NCI-H82 treated with DMSO at 0.1 percent for 48 hours (cell line): ENCODE measurements at regions not wholly inside any gene's neighbourhood (a gene's known extent, or its start where the extent isn't known, plus 50 kb on each side); places are given as distances from the start of the nearest gene placed in this dataset.
"Not testable (repeated sequence)": the region's sequence is repeated elsewhere in the genome, so short reads cannot be mapped to it uniquely, and the experiment has no call there.

Source experiments
- DNase-seq: peaks from one replicate; lab custom pipeline; 2025; ENCODE audit not compliant: unreplicated experiment; lab: John Stamatoyannopoulos, UW

DNA sequence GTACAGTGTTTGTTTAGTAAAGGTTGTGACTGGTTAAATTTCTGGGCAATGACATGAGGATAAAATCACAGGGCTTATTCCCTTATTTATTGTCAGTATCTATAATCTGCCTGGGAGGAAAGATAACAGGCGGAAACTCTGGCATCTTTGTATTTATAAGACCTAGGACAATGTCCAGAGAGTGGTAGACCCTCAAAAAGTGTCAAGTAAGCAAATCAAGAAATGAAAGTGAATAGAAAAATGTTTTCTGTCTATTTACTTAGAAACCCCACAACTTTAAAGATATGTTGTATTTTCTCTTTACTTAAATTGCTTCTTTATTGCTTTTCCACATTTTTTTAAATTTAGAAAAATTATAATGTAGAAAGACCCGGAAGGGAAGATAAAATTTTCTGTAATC lies 544.6 kb downstream of the EDEM1 start:
- DNase-seq, result no peak

DNA sequence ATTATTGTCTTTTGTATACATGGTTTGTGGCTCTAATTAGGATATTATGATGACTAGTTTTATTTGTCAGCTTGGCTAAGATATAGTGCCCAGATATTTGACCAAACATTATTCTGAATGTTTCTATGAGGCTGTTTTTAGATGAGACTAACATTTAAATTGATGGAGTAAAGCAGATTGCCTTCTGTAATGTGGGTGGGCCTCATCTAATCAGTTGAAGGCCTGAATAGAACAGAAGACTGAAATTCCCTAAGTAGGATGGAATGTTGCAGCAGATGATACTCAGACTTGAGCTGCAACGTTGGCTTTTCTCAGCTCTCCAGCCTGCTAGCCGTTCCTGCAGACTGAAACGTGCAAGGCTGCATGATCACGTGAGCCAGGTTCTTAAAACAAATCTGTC lies 546.5 kb downstream of the EDEM1 start:
- DNase-seq, result no peak

DNA sequence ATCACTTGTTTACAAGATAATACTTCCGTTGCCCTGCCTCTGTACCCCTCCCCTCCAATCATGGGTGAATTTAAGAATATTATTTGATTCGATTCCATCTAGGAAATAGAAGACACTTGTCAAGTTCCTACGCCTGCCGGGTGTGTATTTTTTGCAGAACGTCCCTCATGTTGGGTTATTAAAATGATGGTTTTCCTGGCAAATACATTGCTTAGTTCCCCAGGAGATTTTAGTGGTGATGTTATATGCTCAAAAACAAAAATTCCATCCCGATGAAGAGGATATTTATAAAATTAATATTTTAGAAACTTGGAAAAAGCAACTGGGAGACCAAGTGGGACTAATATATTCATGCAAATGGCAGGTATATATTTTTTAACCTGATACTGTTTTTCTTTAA lies 548.4 kb downstream of the EDEM1 start:
- DNase-seq, result no peak

DNA sequence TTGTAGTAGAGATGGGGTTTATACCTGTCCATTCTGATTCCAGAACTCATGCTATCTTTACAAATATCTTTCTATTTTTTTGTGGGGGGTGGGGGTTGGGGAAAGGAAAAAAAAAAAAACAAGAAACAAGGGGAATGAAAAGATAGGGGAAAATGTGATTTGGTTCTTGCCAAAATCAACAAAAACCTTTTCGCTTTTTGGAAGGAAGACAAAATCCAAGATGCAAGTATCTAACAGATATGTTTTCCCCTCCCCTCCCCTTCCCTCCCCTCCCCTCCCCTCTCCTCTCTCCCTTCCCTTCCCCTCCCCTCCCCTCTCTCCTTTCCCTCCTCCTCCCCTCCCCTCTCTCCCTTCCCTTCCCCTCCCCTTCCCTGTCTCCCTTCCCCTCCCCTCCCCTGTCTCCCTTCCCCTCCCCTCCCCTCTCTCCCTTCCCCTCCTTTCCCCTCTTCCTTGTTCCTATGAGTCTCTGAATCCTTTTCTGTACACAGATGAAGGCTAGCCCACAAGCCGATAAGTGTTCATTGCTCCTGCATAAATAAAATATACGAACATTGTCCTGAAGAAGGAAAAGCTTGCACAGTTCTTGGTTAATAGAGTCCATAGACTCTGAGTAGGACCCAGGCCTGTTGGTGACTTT lies 551.9 kb downstream of the EDEM1 start:
- no peak for DNase-seq

DNA sequence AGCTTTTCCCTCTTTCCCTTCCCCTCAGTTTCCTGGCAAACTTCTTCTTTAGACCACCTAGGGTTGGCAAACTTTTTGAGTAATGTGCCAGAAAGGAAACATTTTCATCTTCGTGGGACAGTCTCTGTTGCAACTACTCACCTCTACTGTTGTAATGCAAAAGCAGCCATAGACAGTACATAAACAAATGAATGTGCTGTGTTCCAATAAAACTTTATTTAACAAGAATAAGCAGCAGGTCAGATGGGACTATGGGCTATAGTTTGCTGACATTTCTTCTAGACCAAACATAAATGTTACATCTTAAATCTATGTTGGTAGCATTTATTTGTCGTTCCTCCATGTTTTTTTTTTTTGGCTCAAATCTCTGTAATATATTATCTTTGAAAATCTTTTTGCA lies 552.4 kb downstream of the EDEM1 start:
- DNase-seq, result no peak

DNA sequence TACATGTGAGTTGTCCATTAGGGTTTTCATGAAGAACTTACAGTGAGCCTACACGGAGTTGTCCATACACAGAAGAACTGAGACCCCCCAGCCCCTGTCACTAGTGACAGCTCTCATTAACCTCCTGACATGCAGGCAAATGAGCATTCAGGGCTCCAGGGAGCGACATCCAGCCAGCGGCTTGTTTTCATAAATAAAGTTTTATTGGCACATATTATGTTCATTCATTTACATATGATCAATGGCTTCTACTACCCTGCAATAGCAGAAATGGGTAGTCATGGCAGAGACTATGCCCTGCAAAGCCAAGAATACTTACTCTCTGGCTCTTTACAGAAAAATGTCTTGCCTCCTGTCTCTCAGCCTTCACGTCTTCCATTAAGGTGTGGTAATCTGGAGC lies 553.5 kb downstream of the EDEM1 start:
- no peak for DNase-seq

DNA sequence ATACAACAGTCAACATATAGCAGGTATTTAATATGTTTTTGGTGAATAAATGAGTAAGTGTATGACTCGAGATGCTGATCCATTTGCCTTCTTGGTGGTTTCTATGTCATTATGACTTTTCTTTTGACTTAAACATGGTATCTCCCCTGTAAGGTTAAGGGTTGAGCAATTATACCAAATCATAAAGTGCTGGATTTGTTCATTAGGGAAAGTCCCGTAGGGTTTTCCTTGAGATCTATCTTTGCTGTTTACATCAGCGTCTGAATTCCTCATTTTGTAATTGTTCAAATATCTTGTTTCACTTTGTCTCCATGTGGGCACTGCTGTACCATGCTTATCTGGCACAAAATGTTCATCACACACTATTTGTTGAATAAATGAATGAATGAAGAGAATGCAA lies 562.6 kb downstream of the EDEM1 start:
- no peak for DNase-seq

DNA sequence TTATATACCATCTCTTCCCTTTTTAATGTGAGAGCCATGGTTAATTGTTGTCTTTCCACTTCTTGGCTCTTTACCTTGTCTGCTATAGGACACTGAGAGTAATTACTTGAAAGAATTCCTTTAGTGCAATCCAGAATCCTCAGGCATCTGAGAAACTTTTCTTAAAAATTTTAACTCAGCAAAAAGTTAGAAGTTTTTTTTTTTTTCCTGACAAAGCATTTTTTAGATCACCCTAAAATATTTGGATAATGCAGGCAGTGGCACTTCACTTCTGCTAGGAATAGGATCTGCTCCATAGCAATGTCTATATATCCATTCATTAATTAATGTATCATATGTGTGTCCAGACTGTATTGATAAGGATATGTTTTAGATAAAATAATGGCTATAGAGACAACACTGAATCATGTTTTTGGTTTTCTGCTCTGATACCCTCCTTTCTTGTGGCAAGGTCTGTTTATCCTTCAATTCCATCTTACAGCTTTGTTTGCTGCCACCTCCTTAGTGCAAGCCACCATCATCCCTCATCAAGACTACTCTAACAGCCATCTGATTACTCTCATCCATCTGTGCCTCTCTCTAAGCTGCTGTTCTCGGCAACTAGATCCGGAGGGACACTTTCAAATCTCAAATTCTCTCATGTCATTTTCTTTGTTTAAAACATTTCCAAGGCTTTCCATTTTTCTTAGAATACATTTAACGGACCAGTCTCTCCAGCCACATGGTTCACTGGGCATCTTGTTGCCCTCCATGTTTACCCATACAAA lies 563.5 kb downstream of the EDEM1 start:
- DNase-seq, result no peak

DNA sequence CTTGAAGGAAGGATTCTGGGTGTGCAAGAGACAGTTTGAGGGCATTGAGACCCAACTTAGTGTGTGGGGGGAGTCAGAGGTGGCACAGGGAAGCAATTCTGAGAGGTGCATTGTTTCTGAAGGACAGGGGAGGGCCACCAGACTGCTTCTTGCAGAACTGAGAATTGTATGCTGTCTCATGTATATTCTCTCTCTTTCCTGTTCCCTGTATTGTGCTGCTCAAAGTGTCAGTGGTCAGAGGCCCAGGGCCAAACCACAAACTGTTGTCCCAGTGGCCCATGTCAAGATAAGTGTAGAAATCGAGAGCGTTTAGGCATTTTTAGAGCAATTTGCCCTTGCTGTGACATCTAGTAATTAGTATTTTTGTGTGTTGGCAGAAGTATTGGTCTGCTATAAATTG lies 567.1 kb downstream of the EDEM1 start:
- DNase-seq, result no peak

DNA sequence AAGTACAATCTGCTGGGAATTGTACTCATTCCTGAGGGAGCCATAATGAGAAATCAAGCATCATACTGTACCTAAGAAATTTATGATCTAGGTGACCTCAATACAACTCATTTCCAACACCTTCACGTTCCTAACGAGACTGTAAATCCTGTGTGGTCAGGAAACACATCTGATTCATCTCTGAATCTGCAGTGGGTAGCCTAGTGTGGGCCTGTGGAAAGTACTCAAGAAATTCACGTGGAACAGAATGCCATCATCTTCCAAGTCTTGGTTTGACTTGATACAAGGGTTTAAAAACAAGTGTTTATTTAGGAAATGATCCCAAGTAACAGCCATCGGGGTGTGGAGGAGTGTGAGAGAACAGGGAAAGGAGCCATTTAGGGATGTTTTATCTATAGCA lies 568.9 kb downstream of the EDEM1 start:
- DNase-seq, result no peak

DNA sequence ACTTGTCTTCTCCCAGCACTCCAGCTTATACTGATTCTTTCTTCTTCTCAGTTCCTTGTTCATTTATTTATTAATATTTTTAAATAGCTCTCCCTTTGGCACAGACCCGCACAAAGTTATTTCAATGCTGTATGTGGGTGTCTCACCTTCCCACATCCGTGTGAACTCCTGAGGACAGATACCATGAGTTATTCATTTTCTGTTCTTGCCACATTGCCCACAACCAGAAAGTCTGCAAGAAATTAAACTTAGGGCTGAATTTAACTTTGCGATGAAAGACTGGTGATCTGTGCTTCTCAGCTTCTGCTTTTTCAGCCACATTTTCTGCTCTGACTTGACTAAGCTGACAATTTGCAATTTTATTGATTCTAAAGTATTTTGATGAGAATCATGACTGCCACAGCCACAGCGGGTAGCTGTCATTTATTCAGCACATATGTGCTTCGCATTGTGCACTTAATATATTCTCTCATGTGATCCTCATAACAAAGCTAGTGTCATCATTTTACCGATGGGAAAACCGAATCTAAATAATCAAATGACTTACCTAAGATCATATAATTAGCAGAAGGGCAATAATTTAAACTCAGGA lies 569.8 kb downstream of the EDEM1 start:
- no peak for DNase-seq

DNA sequence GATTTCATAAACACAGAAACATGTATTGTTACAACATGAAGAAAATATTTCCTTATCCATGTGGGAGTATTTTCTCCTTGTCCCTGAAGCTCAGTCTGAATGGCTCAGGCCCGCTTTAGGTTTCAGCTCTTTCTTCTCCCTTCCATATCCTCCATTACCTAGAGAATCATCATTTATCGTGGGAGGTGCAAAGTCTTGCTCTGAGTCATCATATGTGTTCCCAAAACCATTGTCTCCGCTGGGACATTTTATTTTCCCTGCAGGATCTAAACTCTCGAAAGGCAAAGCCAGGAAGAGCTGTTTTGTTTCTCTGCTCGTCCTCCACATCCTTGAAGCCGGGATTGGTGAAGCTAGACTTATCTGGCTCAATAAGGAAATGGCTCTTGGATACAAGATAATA lies 571.2 kb downstream of the EDEM1 start:
- DNase-seq, result no peak

DNA sequence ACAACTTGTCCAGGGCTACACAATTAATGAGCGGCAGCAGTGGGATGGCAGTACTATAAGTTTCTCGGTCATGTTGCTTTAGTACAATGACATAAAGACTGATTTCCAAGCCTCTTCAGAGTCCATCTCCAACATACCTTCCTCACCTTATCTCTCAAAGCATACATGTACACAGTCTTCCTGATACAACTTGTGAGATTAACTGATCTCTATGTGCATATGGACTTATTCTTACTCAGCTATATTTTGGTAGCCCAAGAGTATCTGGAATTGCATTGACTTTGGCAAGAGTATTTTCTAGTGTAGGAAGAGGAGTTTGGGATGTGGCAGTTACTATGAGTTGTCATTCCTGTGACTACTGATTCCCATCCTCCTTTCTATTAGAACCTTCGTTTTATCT lies 575.0 kb downstream of the EDEM1 start:
- no peak for DNase-seq

DNA sequence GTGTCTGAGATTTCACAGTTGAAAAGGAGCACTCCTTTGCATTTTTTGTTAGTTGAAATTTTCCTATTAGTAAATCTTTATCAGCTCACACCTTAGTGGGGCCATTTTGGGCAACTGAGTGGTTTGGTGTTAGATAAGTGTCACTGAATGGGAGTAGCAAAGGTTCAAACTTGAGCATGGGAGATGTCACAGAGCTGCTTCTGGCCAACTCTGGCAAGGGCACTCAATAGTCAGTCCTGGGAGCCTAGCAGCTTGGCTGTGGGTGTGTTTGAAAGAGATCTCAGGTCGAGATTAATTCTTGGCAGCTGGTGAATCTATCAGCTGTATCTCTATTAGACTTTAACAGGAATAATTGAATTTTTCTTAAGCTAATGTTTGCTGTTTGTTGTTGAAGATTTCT lies 579.3 kb downstream of the EDEM1 start:
- DNase-seq, result no peak

DNA sequence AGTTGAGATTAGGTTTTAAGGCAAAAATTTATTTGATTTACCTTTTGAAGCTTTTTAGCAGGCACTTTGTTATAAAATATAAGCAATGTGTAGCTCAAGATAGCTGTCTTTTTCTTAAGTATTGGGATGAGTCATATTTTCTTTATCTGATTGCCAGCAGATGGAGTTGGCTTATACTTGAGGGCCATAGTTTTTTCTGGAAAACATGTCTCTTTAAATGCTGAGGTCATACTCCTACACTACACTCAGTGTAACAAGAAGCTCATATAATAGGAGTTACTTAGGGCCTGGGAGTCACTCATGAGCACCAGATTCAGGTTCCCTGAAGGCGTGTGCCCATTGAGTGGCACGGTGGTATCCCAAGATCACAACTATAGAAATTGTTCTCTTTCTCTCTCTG lies 579.8 kb downstream of the EDEM1 start:
- DNase-seq, result no peak

DNA sequence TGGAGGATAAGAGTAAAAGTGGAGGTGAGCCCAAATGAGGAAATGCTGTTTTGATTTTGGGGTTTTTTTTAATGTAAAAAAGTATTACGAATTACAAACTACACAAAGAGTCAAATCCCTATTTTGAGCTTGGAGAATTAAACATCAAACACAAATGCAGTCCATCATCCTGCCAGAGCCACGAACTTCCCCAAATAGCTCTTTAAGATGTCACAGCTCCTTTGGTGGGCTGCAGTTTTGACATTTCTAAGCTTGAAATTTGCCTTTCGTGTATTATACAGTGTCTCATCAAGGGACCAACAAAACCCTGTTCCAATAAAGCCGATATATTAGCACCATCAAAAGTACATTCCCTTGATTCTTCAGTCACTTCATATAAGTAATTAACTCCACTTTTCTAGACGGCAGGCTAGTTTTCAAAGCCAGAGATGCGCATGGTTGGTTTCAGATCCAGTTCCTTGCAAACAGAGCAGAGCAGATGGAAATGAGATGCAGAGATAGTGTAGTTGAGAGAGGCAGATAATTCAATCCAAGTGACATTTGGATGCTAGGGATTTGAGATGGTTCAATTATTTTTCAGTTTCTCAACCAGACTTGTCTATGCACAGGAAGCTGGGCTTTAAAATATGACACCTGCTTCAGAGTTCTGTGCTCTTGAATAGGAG lies 580.9 kb downstream of the EDEM1 start:
- no peak for DNase-seq

DNA sequence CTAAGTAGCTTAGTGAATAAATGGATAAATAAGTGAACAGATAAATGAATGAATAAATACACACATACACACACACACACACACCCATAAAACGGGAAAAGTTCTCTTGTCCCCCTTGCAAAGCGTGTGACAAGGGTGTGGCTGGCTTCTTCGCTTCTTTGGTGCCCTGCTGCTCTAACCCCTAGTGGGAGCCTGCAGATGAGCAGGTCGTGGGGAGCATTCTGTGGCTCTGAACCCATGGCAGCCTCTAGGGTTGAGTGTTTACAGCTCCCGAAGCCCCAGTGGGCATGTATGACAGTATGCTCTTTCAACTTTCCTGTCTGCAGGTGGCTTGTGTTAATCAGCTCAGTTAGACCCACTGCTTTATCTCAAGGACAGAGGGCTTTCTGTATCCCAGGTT lies 582.3 kb downstream of the EDEM1 start:
- DNase-seq, result no peak

DNA sequence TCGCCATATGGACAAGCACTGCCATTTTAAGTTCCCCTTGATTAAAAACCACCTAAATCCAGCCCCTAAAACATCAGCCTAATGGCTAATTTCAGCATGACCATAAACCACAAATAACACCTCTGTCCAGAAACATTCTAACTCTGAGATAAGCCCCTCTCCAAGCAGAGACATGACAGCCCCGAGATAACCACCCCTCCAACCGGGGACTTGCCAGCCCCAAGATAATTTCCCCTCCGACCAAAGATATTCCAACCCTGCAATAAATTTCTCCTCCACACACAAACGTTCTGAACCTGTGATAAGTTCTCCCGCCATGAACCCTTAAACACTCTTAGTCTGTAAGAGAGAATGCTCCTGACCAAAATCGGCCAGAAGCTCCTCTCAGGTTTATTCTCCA lies 586.8 kb downstream of the EDEM1 start:
- DNase-seq, result no peak

DNA sequence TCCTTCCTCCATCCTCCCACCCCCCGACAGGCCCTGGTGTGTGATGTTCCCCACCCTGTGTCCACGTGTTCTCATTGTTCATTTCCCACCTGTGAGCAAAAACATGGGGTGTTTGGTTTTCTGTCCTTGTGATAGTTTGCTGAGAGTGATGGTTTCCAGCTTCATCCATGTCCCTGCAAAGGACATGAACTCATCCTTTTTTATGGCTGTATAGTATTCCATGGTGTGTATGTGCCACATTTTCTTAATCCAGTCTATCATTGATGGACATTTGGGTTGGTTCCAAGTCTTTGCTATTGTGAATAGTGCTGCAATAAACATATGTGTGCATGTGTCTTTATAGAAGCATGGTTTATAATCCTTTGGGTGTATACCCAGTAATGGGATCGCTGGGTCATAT lies 587.6 kb downstream of the EDEM1 start:
- DNase-seq, result not testable (repeated sequence)

DNA sequence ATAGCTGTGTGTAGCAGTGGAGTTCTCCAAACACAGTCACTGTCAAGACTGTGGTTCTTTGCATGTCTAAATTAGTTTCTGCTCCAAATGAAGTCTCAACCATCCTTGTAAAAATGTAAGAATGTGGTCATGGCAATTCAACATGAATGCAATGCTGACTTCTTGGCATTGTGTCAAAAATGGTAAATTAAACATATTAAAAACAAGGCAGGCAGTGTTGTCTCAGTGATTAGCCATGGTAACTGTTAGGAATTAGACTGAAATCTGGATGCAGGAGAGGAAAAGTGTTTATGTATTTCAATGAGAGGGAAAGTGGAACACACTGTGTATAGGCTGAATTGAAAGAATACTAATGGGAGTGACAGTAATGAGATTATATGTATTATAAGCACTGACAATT lies 597.2 kb downstream of the EDEM1 start:
- DNase-seq, result no peak

DNA sequence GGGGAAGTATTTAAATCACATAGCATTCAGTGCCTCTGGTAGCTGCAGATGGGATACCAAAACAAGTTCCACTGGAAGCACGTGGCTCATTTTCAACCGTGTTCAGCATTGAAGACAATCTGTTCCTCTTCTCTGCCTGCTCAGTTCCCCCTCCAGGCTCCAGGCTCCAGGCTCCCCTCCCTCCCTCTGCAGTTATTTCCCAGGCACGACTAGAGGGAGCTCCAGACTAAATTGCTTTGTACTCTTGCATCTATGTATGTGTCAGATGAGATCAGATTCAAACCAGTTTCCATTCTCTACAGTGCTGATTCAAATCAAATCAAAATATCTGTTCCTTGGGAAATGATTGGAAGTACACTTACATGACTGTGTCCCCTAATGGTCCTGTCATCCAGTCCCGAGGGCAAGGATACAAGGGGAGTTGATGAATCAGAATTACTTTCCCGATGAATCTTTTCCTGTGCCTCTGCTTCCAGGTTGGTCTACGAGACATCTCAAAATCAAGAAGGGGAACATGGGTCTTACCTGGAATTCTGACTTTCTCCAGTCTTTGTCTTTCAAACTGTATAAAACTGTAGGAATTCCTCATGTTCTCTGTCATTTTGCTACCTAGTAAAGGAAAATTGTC lies 600.5 kb downstream of the EDEM1 start:
- no peak for DNase-seq

DNA sequence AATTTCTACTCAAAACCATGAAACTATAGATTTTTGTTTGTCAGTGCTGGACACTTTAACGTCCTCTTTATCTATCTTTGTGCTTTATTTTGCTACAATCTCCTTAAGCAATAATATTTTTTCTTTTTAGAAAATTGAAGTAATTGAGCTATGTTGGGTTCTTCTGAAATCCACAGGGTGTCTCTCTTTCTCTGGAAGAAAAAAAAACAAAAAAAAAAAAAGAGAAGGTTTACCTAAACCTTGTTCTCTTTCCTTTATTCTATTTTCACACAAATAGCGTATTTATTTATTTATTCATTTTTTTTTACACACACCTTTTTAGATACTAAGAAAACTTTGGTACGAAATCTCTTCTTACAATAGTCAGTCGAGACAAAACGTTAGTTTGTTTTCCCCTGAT lies 601.0 kb downstream of the EDEM1 start:
- no peak for DNase-seq
